Skin of body (tissue), 1 donor: ENCODE measurements at regions not wholly inside any gene's neighbourhood (a gene's known extent, or its start where the extent isn't known, plus 50 kb on each side); places are given as distances from the start of the nearest gene placed in this dataset.

Source experiments
- DNase-seq: peaks from one replicate; lab custom pipeline; 2025; lab: John Stamatoyannopoulos, UW

DNA sequence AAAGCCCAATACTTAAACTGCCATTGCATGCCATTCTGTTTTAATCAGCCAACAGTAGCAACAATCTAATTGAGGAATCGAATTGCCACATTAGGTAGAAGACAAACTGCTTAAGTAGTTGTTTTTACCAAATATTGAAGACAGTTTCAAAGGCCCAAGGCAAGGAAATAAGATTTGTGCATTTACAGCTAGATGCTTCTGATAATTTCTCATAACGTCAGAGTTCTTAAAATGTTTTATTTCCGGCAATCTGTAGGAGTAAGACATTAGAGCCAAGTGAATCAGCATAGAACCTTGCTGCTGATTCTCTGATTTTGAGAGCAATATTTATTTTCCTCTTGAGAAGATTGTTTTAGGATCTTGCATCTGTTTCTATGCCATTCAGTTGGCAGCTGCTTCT, 174.3 kb downstream of the RBM43 start:
- no peak for DNase-seq

GRCh38 chr2:151085181-151085611, 176.5 kb downstream of the RBM43 start:
- peak; percentile 97 for DNase-seq

- DNase-seq: peak; percentile 48
Observed at GRCh38 chr2:151083856-151084795, 177.5 kb downstream of the RBM43 start.

DNA sequence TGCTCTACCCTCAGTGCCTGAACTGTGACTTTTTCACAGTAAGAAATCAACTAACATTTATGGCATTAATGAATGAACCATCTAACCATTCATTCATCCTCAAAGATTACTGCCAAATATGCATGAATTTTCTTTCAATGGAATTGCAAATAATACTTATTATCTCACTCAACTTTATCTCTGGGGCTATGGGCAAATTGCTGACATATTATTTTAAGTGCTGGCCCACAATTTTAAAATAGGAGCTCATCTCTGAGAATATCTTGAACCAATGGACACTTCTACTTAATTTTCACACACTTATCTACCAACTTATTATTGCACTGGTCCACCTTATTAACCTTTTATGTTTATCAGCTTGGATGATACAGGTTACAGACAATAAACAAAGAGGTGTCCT, 182.8 kb downstream of the RBM43 start:
- DNase-seq: no peak

DNA sequence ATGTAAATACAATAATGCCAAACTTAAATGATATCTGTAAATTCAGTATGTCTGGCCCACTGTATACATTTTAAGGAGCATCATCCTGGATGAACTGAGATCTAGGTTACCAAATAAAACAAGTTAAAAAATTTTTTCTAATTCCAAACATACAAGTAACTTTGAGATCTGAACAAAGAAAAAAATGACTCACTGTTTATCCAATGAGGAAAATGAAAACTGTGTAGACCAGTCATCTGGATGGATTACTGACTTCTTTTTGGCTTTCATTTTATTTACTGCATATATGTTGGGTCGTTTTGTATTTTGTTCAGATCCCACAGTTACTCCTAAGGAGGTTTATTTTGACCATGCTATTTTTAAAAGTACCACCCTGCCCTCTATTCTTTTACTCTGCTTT, 189.8 kb downstream of the RBM43 start:
- DNase-seq: no peak

- no peak for DNase-seq
Observed at GRCh38 chr2:151071382-151071781, 190.3 kb downstream of the RBM43 start.

DNA sequence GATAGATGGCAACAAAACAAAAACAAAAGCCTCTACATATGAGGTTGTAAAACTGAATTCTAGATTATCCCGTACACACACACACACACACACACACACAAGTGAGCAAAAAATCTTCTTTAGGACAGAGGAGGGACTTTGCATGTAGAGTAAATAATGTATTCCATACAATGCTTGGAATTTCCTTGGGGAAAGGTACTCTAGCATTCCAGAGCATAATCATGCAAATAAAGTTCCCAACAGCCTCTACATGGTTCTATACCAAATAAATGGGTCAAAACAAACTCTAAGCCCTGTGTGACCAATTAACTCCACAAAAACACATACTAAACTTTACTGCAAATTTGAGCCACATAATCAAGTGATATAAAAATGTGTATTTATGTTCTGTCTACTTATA, 191.4 kb downstream of the RBM43 start:
- no peak for DNase-seq

DNA sequence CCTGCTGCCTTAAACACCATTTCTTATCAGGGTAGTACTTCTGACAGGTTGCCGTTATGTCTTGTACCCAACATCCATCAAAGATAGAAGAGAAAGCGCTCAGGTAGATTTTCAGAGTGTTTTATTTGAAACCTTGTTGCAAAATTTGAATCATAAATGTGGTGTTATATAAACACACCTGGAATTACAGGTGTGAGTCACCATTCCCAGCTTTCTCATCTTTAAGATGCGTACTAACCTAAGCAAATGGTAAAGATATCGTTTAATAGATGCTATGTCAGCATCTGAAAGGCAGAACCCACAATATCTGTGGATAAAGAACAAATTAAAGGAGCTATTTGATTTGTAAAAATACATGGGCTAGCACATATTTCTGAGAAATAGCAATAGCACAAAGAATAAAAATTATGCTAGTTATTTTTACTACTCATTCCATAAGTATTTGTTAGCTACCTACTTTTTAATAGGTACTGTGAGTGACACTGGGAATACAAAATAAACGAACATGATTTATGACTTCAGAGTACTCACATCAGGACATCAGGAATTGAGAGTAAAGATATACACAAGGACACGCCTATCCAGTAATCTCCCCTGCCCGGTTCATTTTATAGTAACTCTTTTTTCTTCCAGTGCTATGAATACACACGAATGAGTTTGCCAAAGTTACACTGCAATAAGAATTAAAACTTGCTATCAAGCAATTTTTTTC, 193.8 kb downstream of the RBM43 start:
- no peak for DNase-seq

GRCh38 chr2:151063271-151063670, 198.4 kb downstream of the RBM43 start:
- peak; percentile 6 for DNase-seq

DNA sequence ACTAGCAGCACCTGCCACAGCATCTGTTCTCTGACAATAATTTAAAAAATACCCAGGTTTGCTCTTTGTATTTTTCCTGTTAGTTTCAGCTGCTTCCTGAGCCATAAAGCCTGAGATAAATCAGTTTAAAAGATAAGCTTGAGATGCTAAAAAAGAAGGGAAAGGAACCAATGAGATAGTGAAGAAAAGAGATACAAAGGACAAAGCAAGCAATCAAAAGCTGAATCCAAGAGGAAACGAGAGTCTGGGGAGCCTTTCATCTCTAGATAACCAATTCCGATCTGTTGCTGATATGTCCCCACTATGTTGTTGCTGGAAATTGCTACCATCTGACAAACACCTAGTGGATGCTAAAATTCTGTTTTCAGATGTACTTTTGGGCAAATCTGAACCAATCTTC, 201.4 kb downstream of the RBM43 start:
- no peak for DNase-seq

- no peak for DNase-seq
Observed at GRCh38 chr2:151056870-151057269, 204.8 kb downstream of the RBM43 start.

GRCh38 chr2:151053661-151053990, 208.0 kb downstream of the RBM43 start:
- no peak for DNase-seq

DNA sequence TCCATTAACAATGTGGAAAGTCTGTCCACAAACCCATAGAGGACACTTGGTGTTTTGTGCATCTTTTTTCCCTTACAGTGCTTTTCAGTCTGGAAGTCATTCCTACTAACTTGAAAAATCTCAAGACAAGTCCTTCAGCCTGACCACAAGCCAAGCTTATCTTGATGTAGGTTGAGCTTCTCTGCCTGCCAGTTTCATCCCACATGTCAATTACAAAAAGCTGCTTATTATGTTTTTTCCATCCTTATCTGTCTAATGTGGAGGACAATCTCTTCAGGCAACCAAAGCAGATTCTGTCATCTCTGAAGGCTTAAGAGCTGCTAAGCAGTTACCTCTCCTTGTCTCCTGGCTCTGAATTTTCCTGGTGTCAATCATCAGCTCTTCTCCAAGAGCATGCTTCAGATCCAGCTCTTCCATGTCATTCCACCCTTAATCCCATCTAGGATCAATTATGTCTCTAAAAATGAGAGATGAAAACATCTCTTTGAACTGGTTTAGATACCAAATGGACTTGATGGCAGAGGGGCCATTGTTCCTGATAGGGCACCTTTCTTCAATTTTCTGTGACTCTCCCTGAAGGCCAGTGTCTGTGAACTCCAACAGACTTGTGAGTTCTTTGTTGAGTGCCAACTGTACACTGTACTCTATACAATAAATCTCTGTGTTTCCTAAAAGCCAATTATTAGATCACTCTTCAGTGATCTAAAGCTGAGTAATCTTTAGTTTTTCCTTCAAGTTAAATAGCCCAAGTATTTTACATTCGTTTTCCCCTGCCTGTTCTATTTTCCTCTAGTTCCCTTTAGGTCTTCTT, 208.6 kb downstream of the RBM43 start:
- no peak for DNase-seq

DNA sequence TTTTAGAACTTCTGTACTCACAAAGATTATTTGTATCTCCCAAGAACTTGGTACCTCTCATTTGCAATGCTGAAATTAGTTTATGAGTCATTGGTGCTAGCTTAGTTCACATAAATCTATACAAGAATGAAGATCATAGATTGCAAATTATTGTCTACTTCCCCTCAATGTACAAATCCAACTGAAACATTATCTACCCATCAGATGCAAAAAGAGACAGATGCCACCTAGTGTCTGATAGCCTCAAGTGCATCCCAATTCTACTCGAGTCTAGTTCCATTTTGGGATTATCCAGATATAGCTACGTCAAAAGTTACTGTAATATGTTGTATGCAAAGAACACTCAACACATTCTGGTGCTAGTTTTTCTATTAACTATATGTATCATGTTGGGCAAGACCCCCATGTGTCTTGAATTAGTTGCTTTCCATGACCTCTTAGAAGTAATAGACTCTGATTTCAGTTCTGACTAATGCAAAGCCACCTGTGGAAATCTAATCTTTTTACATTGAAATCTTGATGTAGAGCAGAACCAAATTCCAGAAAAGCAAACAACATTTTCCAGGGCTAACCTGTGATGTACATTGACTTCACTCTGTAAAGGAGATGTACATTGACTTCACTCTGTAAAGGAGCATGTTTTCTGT, 210.0 kb downstream of the RBM43 start:
- peak; percentile 10 for DNase-seq

GRCh38 chr2:151049746-151050145, 211.9 kb downstream of the RBM43 start:
- no peak for DNase-seq

- no peak for DNase-seq
Observed at GRCh38 chr2:151048331-151049054, 213.2 kb downstream of the RBM43 start.

- DNase-seq: no peak
Observed at GRCh38 chr2:151043484-151043883, 218.2 kb downstream of the RBM43 start.

DNA sequence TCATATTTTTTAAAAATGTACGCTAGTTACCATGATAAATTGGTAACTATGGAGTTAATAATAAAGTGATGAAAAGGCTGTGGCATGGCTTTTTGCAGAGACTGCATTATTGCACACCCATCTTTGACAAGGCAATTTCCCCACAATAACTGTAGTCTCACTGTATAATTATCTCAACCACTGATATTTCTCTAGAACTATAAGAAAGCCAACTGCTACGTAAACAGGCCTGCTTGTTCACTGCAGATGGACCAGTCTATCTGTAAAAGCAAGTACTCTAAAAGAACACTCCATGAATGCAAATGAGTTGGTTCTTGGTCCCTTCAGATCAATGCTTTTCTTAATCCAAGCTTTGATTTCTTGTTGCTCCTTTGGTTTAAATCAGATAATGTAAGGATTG, 218.7 kb downstream of the RBM43 start:
- no peak for DNase-seq

DNA sequence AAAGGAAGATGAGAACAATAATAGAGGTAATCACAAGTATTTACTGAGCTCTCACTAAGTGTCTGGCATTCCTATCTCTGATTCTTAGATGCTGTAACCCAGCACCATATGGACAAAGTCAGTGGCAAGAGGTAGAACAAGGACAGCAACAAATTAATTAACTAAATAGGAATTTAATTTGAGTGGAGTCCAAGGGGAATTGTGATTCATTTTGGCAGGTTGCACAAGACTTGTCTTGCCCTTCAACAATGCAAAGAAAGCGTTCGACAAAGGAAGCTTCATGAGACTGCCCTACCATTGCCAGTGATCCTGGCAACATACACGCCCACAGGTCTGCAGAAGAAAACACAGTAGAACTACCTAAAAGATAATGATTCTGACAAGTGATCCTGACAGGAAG, 221.6 kb downstream of the RBM43 start:
- no peak for DNase-seq

DNA sequence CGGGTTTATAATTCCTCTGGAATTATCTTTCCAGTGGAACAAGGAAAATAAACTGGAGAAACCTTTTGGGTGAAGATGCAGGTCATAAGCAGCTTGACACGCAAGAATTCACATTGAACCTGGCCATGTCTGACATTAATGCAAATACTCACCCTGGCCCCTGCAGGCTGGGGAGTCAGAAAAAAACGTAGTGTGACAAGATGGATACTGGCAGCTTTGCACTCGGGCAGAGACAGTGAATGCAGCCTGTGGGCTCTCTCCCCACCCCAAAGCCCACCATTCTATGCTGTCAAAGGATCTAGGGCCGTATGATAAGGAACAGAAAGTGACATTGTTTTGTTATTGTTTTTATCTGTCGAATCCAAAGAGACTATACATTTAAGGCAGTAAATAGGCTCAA, 223.1 kb downstream of the RBM43 start:
- DNase-seq: no peak

- no peak for DNase-seq
Observed at GRCh38 chr2:151037434-151037833, 224.2 kb downstream of the RBM43 start.
